ENCODE measurements at regions not wholly inside any gene's neighbourhood (a gene's known extent, or its start where the extent isn't known, plus 50 kb on each side); places are given as distances from the start of the nearest gene placed in this dataset.
"Not testable (repeated sequence)": the region's sequence is repeated elsewhere in the genome, so short reads cannot be mapped to it uniquely, and the experiment has no call there.

DNA sequence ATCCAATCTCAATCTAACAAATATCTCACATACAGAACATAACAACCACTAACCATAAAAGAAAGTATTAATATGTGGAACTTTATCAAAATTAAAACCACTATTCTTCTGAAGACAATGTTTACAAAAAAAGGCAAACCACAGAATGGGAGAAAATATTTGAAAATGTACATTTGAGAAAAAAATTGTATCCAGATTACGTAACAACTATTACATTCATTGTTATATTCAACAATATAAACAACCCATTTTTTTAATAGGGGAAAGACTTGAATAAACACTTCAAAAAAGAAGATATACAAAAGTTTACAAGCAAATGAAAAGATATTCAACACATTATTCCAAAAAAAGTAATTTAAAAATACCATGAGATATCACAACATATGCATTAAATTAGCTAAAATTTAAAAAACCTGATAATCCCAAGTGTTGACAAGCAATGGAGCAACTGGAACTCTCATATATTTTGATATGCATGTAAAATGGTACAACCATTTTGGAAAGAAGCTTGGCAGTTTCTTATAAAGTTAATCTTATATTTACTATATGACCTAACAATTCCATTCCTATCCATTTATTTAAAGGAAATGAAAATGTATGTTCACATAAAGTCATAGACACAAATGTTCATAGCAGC is 124.3 kb upstream of the CDYL start:
- DNase-seq = no peak

DNA sequence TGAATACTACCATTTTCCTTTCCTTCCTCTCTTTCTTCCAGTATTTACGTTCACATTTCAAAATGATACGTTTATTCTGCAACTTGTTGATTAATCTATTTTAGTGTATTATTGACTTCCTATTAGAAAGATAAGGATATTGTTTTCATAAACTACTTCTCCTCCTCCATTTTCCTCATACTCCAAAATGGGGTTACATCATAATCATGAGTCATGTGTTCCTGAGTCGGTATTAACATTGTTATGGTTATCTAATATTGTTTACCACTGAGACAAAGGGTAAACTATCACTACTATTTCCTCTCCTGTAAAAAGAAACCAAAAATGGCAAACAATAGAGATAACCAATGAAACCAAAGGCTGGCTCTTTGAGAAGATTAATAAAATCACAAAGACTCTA is 126.5 kb upstream of the CDYL start:
- DNase-seq = no peak

DNA sequence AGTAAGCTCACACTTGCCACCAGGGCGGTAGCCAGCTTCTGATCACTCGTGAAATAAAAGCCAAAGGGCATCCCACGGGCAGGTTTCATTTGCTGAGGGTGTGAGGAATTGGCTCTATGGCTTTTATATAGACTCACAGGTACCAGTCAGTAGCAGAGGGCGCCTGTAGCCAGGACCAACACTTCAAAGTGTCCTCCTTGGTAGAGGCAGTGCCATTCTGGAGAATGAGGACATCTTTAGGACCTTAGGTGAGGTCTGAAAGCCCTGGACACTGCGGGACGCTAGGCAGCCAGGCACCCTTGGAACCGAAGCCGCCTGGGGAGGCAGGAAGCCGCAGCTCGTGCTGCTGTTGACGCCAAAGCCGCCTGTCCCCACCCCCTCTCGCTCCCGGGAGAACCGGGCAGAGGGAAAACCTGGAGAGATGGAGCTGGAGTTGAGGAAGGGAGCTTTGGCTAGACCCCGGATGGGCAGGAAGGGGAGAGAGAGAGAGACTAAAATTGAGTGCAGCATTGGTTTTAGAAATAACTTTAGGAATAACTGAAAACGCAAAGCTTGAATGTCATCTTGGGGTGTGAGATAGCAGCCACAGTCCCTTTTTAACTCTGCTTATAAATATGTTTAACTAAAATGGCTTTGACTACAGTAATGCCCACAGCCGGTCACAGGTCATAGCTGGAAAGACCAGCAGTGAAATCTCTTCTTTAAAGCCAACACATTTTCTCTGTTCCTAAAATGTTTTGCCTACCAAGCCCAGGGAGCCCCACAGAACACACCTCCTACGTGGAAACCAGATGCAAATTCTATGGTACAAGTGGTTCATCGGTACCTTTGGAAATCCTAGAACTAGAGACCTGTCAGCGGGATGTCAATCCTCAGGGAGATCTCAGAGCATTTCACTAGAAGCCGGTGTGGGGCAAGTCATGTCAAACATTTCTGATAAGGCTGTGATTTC is 128.5 kb upstream of the CDYL start:
- no peak for DNase-seq

DNA sequence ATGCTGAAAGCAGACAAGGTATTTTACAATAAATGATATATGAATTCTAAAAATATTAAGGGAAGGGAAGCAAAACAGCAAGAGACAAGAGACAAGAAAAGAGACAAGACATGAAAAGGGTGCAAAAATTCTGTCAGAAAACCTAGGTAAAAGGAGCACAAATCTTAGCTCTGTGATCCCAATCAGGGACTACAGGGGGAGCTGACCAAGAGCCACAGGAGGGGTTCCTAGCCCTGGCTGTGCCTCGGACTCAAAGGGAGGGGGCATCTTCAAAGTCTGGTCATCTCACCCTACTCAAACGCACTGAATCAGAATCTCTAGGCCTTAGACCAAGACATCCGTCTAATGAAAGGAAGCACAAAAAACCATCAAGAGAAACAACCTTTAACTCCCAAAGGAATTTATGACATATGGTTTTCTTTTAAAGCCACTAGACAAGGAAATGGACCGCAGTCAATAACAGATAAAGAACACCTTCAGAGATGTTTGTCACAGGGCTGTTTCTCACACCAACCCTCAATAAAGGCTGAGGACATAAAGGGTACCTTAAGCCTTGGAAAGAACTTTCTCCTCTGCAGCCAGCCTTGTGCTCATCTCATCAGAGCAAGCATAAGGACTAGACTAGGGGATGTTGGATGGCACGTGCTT is 130.4 kb upstream of the CDYL start:
- DNase-seq = no peak

DNA sequence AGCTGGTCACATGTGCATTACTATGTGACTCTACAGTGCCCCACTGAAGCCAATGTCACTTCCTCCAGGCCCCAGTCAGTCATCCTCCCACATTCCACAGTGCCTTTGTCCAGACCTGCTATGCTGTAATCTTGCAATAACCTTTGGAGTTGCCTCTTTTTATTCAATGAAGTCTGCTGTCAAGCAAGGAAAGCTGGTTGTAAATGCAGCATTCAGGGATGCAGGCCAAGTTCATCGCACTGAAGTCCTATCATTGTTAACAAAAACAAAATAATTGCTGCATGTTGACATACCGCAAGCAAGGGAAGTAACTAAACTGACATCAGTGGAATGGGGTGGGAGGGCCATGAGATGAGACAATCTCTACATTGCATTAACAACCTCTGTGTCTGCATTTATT is 131.2 kb upstream of the CDYL start:
- no peak for DNase-seq

DNA sequence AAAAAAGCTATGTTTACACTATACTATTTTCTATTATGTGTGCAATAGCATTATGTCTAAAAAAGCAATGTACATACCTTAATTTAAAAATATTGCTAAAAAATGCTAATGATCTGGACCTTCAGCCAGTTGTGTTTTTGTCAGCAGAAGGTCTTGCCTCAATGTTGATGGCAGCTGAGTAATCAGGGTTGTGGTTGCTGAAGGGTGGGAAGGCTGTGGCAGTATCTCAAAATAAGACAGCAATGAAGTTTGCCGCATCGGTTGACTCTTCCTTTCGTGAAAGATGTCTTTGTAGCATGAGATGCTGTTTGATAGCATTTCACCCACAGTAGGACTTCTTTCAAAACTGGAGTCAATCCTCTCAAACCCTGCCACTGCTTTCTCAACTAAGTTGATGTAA is 134.7 kb upstream of the CDYL start:
- DNase-seq = no peak

DNA sequence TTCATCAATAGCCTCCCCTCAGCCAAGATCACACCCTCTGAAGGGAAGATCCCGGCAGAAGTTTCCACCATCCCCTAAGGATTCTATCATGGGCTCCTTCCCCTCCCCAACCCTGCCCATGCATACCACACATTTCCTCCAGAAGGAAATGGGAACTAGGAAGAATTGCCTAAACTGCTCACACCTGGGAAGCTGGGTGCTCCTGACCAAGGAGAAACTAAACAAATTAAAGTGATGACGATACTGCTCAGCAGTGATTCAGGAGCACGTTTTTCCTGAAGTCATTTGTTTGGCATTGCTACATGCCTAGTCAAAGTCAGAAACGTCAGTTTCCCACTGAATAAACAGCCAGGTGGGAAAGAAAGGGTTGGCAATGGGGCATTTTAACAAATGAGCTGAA is 136.1 kb upstream of the CDYL start:
- no peak for DNase-seq

DNA sequence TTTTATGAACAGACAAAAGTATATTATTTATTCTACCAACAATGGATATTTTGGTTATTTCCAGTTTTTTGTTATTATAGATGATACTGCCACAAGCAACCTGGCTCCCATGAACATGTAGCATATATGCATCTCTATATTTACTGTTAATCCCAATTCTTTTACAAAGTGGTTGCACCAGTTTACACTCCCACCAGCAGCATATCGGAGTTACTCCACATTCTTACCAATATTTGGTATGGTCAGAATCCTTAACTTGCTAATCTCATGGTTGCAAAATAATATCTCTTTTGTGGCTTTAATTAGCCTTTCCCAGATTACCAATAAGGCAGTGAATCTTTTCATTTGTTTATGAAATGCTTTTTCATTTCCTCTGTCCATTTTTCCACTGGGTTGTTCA is 137.6 kb upstream of the CDYL start:
- no peak for DNase-seq

DNA sequence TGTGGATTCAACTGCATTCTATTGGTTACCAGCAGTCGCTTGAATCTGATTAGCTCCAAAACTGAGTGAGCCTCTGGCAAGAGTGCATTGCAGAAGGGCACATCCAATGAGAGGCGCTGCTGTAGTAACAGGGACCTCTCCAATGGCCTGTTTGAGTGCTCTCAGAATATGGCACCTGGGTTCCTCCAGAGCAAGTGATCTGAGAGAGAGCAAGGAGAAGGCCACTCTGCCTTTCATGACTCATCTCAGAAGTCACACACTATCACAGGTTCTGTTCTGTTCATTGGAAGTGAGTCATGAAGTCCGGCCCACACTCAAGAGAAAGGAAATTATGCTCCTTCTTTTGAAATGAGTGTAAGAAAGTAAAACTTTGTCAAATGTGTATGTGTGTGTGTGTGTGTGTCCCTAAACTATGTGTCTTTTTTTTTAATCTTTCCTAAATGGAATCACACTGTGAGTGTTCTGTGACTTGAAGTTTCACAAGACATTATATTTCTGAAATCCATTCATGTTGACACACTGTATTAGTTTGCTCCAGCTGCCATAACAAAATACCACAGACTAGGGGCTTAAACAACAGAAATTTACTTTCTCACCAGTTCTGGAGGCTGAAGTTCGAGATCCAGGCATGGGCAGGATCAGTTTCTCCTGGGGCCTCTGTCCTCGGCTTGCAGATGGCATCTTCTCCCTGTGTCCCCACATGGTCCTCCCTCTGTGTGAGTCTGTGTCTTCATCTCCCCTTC is 138.3 kb upstream of the CDYL start:
- DNase-seq = no peak

DNA sequence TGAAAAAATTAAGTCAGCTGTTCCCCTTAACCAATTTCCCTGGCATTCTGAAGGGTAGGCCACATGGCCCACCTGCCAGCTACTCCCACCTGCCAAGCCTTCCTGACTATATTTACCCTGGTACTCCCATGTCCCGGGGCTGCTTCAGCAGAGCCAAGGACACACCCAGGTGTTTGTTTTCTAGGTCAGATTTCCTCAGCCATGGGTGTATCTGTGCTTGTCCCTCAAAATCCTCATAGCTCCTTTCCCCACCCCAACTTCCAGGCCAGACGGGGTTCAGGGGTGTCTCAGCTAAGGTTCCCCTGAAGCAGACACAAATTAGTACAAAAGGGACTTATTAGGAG is 139.4 kb upstream of the CDYL start:
- DNase-seq = no peak

DNA sequence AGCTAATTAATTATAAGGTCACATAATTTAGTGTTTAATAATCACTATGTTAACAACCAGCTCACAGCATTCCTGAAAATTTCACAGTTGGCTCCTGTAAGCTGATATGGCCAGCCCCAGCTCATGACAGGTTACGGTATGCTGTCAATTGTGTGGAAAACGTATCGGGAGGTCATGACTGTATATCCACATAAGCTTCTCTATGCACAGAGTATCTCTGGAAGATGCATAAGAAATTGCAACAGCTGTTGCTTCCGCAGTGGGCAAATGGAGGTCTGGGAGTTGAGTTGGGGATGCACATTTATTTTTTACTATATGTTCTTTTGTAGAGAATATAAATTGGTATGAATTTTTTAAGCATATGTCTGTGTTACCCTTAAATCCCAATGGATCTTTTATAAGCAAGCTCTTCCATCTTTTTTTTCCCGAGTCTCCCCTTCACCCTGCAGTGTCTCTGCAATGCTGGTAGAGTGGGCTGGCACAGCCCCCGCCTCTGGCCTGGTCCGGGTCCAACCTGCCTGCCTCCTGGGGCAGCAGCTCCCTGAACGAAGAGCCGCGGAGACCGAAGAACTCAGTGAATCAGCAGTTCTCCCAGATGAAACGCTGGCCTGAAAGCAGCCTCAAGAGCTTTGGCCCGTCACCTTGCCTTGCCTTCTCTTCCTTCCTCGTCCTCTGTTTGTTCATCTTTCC is 139.9 kb upstream of the CDYL start:
- no peak for DNase-seq

DNA sequence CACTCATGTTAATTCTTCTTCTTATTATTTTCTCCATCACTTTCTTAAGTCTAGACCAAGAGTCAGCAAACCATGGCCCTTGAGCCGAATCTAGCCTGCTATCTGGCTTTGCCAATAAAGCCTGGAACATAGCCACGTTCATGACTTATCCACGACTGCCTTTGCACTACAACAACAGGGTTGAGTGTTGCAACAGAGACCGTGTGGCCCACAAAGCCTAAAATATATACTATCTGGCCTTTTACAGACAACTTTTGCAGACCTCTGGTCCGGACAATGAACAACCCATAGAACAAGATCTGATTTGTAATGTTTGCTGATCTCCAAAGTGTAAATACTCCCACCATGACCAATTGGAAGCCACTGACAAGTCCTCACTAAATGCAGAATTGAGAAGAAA is 140.5 kb upstream of the CDYL start:
- DNase-seq = no peak

DNA sequence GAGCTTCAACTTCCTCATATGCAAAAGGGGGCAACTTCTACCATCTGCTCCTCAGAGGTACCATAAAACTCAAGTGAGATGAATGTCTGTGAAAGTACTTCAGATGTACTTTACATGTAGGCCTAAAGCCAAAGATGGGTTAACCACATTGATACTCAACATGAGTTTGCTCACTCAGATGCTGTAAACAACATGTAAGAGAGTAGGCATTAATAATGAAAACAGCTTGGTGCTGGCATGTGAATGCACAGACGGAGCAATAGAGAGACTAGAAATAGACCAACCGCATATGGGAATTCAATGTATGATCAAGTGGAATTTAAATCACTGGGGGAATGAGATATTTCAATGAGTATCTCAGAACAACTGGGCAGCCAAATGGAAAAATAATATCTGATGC is 143.8 kb upstream of the CDYL start:
- no peak for DNase-seq

DNA sequence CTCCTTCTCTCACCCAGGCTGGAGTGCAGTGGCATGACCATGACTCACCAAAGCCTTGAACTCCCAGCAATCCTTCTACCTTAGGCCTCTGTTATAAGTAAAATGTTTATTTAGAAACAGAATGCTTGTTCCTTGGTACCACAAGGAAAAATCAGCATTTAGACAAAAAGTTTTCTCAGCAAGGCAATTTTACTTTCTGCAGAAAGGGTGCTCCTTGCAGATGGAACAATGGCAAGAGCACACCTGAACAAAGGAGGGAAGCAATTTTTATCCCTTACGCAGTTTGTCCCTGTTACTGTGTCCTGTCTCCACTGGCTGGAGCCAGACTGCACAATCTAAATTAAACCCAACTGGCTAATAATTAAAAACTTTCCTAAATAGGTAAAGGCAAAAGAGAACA is 146.4 kb upstream of the CDYL start:
- not testable (repeated sequence) for DNase-seq

DNA sequence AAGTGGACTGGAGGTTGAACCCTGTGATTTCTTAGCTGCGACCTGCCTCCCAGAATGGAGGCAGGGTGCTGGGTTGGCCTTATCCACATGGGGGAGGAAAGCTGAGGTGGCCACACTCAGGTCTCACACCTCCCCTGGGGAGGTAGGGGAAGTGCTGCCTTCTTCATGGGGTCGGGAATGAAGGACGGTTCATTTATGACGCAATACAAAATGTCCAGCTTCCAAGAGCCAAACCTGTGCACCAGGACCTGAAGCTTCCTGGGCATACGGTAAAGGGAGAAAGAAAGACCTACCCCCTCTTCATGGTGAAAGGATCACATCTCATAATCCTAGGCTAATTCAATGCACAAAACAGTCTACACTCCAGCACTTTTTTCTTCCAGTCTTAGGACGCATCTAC is 150.6 kb upstream of the CDYL start:
- DNase-seq = no peak

DNA sequence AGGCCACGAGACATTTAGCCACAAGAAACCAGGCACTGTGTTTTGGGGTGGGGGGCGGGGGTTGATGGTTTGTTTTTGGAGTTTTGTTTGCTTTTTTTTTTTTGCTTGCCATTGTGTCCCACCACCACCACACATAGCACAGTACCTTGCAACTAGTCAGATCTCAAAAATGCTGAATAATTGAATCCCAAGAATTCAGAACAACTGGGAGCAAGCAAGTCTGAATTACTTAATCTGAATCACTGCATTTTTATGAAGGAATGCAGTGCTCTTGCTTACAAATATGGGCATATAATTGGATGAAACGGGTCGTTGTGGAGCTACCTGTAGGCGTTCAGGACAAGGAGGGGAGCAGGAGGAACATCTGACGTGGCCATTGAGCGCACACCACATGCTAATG is 151.5 kb upstream of the CDYL start:
- no peak for DNase-seq

DNA sequence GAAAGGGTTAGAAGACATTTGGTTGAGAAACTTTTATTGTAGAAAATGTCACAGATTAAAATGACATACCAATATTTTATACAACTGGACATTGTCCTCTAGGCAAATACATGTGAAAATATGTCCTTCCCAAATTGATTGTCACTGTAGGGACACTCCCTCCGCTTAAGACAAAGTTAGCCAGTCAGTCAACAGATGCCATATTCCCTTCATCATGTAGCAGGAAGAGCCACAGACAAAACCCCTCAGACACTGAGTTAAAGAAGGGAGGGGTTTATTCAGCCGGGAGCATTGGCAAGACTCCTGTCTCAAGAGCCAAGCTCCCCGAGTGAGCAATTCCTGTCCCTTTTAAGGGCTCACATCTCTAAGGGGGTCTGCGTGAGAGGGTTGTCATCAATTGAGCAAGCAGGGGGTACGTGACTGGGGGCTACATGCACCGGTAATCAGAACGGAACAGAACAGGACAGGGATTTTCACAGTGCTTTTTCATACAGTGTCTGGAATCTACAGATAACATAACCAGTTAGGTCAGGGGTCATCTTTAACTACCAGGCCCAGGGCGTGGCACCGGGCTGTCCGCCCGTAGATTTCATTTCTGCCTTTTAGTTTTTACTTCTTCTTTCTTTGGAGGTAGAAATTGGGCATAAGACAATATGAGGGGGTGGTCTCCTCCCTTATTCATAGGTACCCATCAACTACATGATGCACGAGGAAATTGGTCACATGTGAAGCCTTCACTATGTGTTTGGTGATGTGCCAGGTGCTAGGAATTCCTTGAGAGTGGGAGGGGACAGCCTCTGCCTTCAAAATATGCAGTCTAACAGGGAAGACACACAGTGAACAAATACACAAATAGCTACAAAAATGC is 155.7 kb upstream of the CDYL start:
- no peak for DNase-seq

DNA sequence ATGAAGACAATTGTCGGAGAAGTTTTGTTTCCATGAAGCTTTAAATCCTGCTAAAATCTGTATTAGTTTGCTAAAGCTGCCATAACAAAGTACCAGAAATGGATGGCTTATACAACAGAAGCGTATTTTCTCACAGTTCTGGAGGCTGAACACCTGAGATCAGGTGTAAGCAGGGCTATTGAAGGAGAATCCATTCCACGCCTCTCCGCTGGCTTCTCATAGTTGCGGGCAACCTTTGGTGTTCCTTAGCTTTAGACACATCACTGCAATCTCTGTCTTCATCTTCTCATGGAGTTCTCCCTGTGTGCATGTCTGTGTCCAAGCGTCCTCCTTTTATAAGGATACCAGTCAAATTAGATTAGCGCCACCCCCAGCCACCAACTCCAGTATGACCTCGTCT is 159.9 kb upstream of the CDYL start:
- no peak for DNase-seq

DNA sequence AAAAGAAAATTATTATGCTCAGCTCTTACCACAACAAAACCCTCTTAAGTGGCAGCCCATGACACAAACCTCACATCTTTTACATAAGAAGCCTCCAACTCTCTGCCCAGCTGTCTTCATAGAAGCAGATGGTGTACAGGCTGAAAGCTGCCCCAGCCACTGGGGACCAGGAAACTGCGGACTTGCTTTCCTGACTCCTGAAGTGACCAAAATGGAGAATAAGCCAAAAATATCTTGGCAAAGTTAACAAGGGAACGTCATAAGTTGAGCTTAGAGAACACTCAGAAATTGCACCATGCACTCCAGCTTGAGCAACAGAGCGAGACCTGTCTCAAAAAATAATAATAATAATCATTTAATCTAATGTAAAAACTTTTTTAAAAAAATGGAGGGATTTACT is 160.3 kb upstream of the CDYL start:
- DNase-seq = no peak

DNA sequence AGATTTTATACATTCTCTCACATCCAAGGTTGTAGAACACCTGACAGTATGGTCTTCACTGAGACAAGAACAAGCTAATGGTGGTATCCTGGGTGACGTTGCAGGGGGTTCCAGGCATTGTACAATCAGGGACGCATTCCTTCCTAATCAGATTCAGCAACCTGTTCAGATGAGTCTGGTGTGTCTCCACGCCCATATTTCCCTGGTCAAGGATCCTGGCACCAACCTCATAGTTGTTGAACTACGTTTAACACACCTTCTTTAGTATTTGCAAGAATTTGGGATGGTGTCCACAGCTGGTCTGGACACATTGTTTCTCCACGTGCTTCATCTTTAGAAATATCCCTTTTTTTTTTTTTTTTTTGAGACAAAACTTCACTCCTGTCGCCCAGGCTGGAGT is 161.0 kb upstream of the CDYL start:
- no peak for DNase-seq

DNA sequence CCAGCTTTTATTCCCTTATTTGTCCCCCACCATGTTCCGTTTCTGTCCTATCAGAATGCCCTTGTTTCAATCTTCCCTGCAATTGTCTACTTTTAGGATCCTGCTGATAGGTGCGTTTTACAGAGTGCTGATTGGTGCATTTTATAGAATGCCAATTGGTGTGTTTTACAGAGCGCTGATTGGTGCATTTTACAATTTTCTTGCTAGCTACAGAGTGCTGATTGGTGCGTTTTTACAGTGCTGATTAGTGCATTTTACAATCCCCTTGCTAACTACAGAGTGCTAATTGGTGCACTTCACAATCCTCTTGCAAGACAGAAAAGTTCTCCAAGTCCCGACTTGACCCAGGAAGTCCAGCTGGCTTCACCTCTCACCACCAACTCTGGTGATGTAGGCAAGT is 161.6 kb upstream of the CDYL start:
- no peak for DNase-seq

DNA sequence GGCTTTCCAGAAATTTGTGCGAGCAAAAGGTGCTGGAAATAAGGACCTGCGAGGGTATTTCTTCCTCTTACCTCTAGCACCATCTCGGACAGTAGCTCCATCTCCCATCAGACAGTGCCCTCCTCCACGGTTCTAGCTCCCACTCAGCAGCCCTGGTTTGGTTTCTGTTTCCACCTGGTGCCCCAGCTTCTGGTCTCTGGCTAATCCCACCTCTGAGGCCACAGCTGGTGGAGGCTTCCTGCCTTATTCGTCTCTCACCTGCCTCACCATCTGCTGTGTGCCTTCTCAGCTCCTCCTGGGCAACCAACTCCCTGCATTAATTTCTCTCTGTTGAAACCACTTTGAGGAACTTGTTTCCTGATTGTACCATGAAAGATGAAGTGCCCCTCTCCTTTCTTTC is 162.4 kb upstream of the CDYL start:
- no peak for DNase-seq

Measured in NCI-H1694 treated with DMSO at 0.1 percent for 48 hours (cell line).